Eye (tissue), 1 donor: ENCODE measurements at regions not wholly inside any gene's neighbourhood (a gene's known extent, or its start where the extent isn't known, plus 50 kb on each side); places are given as distances from the start of the nearest gene placed in this dataset.
A peak's percentile ranks its signal among the peaks of the same experiment; 100 is the strongest.

Experiments used
- DNase-seq: peaks from one replicate; pipeline ENCODE4 v3.0.0-alpha.2; 2015

DNA sequence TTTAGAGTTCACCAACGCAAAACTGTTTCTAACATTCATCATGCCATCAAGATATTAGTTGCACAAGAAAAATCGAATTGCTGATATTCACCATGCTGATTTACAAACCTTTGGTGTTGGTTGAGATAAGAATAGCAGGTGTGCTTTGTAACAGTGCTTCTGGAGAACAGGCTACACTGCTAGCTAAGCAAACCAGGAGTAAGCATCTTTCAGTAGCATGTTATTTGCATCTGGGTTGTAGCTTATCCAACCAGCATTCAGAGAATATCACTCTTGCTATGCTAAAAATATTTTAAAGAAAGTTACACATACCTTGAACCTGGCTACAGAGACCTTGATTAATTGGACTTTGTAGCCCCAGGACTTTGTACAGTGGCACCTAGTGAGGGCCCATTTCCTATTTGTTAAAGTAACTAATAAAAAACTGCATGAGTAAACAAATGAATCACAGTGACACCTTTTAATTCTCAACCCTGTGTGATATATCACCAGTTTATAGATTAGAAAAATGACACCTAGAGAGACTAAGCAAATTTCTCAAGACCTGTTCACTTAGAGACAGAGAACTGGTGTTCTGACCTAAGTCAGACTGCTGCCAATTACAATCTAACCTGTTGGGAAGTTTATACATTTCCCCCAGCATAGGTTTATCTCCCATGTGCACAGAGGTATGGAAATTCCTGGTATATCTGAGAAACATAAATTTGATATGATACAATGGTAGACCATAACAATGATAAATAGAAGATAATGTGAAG lies 435.5 kb upstream of the TGFBR2 start:
- DNase-seq = no peak

- DNase-seq = no peak
Measured at GRCh38 chr3:30174357-30174756, 432.0 kb upstream of the TGFBR2 start.

DNA sequence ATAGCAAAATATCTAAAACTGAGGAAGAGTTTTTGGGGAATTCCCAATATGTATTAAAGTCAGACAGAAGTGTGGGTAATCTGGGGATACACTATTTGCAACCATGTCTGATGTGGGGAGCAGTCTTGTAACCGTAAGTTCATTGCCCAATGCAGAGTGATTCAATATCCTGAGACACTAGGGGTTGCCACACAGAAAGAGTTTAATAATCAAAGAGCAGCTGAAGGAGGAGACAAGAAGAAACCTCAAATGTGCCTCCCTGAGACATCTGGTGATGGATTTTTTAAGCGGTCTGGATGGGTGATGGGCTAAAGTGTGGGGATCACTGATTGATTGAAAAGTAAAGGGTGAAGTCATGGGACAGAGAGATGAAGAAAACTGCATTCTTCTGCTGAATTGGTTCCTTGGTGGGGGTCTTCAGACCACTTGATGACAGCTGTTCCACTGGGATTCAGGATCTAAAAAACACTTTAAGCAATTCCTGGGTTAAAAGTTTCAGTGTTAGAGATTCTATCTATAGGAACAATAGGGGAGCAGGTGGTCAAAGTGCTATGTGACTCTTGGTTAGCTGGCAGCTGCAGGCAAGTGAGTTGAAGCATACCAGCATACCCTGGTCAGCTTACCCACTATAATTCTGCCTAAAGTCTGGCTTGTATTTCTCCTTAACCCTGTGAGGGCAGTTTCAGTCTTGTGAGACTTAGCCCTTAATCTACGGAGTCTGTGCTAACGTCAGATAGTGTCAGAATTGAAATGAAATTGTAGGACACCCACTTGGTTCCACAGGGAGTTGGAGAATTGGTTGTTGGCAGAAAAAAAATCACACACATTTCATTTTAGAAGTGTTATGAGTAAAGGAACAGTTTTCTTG lies 425.9 kb upstream of the TGFBR2 start:
- no peak for DNase-seq

DNA sequence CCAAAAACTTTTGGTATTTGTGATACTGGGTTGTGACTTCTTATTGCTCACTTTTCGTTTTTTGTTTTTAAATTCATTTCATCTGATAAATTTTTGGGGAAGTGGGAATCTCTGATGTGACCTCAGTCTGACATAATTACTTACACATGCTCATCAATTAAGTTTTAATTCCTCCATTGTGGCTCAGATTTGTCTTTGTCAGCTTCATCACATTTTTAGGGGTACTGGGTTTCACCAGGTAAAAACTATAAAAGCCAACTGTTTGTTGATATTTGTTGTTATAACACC lies 425.3 kb upstream of the TGFBR2 start:
- DNase-seq = no peak

DNA sequence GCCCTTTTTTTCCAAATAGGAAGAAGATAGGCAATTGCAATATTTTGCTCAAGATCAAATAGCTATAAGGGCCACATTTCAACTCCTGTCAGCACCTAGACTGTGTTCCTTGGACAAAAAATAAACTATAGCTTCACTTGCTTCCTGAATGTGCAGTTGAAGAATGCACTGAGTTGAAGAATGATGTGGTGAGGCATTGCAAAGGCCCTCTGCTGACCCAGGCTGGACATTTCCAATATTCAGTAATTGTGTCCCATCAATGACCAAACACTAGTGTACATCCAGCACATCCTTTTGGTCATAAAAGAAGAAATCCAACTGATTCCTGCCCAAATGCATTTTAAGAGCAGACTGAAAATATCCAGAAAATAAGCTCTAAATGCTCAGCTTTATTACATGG lies 424.8 kb upstream of the TGFBR2 start:
- DNase-seq = no peak

- no peak for DNase-seq
Measured at GRCh38 chr3:30183421-30183820, 423.0 kb upstream of the TGFBR2 start.

- DNase-seq = no peak
Measured at GRCh38 chr3:30184091-30184810, 422.1 kb upstream of the TGFBR2 start.

DNA sequence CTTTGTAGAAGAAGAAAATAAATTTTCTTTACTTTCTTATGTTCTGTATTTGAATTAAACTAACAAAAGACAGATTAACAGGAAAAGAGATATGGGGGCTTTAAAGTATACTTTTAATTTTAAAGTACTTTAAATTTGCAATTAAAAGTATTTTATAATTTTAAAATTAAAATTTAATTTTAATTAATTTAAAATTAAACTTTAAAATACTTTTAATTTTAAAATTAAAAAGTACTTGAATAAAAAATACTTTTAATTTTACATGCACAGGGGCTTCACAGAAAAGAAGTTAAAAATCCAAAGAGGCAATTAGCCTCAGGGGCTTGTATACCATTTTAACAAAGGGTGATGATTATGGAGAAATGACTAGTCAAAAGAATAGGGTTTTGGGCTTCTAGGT lies 420.5 kb upstream of the TGFBR2 start:
- no peak for DNase-seq

DNA sequence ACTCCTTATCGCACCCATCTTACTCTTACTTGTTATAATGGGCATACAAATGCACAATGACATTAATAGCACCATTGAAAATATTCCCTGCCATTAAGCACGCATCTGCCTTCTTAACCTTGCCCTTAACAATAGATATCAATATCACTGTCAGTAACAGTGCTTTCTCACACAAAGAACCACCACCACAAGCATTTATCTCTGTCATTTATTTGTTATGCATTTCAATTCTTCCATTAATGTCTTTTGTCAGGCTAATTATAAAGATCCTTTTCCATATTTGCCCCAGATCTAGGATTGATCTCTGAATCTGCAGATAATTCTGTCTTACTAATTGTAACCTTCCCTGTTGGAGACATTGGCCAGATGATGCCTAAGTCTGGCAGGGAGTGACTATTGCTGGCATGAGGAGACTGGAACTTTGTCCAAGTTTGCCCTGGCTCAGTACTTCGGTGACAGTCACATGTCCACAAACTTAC lies 419.6 kb upstream of the TGFBR2 start:
- DNase-seq = no peak

- no peak for DNase-seq
Measured at GRCh38 chr3:30187366-30187765, 419.0 kb upstream of the TGFBR2 start.

DNA sequence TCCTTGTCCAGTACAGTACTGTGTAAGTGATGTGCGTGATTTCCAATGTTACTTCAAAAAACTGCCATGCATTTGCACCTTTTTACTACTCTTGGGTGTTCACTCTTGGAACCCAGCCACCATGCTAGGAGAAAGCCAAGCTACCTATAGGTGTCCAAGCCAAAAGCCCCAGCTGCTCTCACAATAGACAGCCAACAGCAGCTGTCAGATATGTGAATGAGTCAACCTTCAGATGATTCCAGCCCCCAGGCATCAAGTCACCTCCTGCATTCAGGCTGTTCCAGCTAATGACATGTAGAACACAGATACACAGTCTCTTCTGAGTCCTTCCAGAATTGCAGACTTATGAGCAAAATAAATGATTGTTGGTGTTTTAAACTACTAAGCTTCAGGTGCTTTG lies 417.7 kb upstream of the TGFBR2 start:
- no peak for DNase-seq

DNA sequence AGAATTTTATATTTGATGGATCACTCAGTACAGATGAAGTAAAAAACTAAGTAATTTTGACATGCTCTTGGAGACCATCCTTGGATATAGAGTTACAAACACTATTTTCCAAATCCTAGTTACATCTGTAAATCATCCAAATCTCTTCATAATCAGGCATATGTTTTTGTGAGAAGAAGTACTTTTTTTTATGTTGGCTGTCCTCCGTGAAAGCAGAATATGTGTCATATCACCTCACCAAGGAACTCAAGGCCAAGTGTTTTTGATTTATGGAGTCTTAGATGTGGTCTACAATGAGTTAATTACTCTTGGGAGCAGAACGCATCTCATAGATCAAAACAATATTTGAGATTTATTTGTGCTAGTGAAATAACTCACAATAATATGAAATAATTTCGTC lies 416.5 kb upstream of the TGFBR2 start:
- DNase-seq = no peak

DNA sequence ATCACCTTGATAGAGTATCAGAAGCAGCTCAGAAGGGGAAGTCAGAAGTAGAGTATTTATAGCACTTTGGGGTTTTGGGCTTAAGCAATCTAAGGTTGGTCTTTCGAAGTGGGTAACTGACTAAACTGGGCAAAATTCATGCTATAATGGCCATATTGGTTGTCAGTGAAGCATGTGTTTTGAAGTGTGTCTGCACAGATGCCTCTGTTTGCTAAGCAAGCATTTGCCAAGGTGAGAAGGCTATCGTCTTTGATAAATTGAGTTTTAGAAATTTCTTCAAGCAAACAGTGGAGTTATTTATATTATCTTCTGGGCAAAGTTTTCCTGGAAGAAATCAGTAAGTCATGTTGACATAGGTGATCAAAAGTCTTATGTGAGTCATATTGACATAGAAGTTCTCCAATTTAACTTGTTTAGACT lies 412.8 kb upstream of the TGFBR2 start:
- DNase-seq = no peak

- DNase-seq = no peak
Measured at GRCh38 chr3:30195352-30195751, 411.0 kb upstream of the TGFBR2 start.

DNA sequence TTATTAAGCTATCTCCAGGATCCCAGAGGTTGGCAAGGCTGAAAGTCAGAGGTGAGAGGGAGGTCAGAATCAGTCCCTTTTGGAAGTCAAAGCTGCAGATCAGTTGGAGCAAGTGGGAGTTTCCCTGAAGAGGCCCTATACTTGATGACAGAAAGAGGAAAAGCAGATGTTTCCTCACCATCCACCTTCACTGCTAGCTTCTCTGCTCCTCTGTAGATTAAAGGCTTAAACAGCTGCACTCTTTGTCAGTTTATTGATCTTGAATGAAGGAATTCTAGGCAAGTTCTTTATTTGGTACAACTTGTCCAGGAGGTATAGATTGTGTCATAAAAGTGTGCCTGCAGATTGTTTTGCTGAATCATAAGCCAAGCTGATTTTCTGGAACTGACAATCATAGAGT lies 408.2 kb upstream of the TGFBR2 start:
- no peak for DNase-seq

DNA sequence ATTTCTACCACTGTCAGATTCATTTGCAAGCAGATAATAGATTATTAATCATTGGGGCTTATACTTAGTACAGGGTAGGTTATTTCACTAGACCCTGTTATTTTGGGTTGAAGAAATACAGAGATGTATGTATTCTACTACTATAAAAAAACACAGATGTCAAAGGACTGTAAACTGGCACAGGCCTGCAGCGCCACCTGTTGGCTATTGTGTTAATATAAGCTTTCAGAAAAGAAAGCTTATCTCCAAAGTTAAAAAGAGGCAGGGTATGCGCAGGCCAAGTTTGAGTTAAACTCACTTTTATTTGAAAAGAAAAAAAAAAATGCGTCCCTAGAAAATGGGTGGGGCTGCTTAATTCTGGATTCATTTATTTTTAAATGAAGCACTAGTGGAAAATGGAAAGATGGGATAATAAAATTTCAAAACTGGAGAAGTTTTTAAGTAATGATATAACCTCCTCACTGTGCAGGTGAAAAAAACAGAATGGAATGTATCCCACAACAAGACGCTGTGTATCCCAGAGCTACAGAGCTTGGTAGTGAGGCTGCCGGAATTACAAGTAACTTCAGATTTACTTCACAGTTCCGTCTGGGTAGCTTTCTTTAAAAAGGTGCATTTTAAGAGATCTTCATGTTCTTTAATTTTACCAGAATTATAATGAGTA lies 407.2 kb upstream of the TGFBR2 start:
- peak; percentile 87 for DNase-seq

DNA sequence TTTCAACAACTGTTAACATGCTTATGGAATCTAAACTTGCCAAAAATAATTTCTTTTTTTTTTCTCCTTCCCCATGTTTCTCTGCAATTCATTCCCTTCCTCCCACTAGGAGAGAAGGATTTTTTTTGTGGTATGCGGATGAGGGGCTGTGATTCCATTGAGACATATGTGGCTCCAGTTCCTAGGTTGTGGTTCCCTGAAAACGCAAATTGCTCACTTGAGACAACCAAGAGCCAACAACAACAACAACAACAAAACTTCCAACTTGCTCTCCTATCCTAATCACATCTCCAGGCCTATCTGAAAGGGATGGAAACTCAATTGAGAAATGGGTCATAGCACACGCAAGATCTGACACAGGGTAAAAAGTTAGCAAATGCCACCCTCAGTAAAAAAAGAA lies 406.5 kb upstream of the TGFBR2 start:
- no peak for DNase-seq

GRCh38 chr3:30201715-30202114 lies 404.7 kb upstream of the TGFBR2 start:
- DNase-seq = no peak

GRCh38 chr3:30203301-30203700 lies 403.1 kb upstream of the TGFBR2 start:
- DNase-seq = no peak

- DNase-seq = no peak
Measured at GRCh38 chr3:30204126-30204525, 402.3 kb upstream of the TGFBR2 start.

DNA sequence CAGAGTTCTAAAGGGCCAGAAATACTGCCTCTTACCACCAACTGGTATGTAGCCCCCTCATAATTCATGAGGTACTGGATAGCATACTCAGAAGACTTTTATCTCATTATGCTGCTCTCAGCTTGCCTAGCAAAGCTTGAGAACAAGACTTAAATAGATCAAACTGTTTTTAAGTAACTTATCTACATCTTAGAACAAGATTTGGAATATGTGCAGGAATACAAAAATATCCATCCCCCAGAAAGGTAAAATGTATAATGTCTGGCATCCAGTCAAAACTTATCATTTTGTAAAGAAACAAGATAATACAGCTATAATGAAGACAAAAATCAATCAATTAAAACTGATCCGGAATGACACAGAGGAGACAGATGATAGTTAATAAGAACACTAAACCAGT lies 400.4 kb upstream of the TGFBR2 start:
- no peak for DNase-seq

GRCh38 chr3:30221619-30222018 lies 384.8 kb upstream of the TGFBR2 start:
- no peak for DNase-seq

DNA sequence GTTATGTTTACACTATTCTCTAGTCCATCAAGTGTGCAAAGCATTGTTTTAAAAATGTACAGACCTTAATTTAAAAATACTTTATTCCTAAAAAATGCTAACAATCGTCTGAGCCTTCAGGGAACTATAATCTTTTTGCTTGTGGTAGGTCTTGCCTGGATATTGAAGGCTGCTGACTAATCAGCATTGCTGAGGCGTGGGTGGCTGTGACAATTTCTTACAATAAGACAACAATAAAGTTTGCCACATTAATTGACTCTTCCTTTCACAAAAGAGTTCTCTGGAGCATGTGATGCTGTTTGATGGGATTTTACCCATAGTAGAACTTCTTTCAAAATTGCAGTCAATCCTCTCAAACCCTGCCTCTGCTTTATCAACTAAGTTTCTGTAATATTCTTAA lies 384.0 kb upstream of the TGFBR2 start:
- no peak for DNase-seq
